Chondrocyte (in vitro differentiated cells): ENCODE measurements at regions not wholly inside any gene's neighbourhood (a gene's known extent, or its start where the extent isn't known, plus 50 kb on each side); places are given as distances from the start of the nearest gene placed in this dataset.
"Not testable (repeated sequence)": the region's sequence is repeated elsewhere in the genome, so short reads cannot be mapped to it uniquely, and the experiment has no call there.

Experiments
- DNase-seq: peaks from one replicate; pipeline ENCODE4 v3.0.0; 2021; ENCODE audit warnings: mixed read lengths, low spot score
- H3K27ac Mint-ChIP-seq: one replicate; pipeline ENCODE4 v1.8.0; 2021; ENCODE audit warnings: mild to moderate bottlenecking, moderate library complexity, mixed read lengths; ENCODE audit not compliant: unreplicated experiment
- H3K27me3 Mint-ChIP-seq: 2 replicates; pipeline ENCODE4 v1.8.0; 2021; ENCODE audit warnings: low read depth, mixed read lengths
- H3K36me3 Mint-ChIP-seq: 2 replicates; pipeline ENCODE4 v1.8.0; 2021; ENCODE audit warnings: low read depth, mixed read lengths
- H3K4me1 Mint-ChIP-seq: 2 replicates; pipeline ENCODE4 v1.8.0; 2021; ENCODE audit warnings: low read depth, mild to moderate bottlenecking, mixed read lengths
- H3K4me3 Mint-ChIP-seq: one replicate; pipeline ENCODE4 v1.8.0; 2021; ENCODE audit warnings: mild to moderate bottlenecking, moderate library complexity, mixed read lengths; ENCODE audit not compliant: unreplicated experiment
- H3K9me3 Mint-ChIP-seq: 2 replicates; pipeline ENCODE4 v1.8.0; 2021; ENCODE audit warnings: low read depth, mixed read lengths
- CTCF ChIP-seq: fragments of 200-600 bp; sonication (generic); IDR thresholded peaks from 2 replicates; pipeline ENCODE4 v1.5.0; 2021; ENCODE audit warnings: antibody characterized with exemption, mild to moderate bottlenecking, moderate library complexity

- no peak for TF ChIP-seq CTCF
- Mint-ChIP-seq H3K27ac (no peak overlapping the region), H3K27me3 (peaks cover 25% of the 10 kb centered on the region), H3K4me3 (no peak overlapping the region), H3K9me3 (peaks cover 10% of the 10 kb centered on the region), H3K36me3 (no peaks in the 10 kb centered on the region), H3K4me1 (no peaks in the 10 kb centered on the region)
- DNase-seq, result no peak
Measured at GRCh38 chr22:22986008-22986407, 84.3 kb upstream of the GNAZ start.

GRCh38 chr22:22986640-22987039, 83.7 kb upstream of the GNAZ start:
- Mint-ChIP-seq H3K36me3 (no peaks in the 10 kb centered on the region), H3K9me3 (peaks cover 8% of the 10 kb centered on the region), H3K27me3 (peaks cover 25% of the 10 kb centered on the region), H3K27ac (no peak overlapping the region), H3K4me3 (no peak overlapping the region), H3K4me1 (no peaks in the 10 kb centered on the region)
- no peak for DNase-seq
- no peak for TF ChIP-seq CTCF

GRCh38 chr22:22988150-22988549, 82.2 kb upstream of the GNAZ start:
- no peak overlapping the region for H3K4me3 Mint-ChIP-seq
- H3K4me1 Mint-ChIP-seq, result no peaks in the 10 kb centered on the region
- no peak for TF ChIP-seq CTCF
- no peaks in the 10 kb centered on the region for H3K36me3 Mint-ChIP-seq
- no peak overlapping the region for H3K27ac Mint-ChIP-seq
- H3K27me3 Mint-ChIP-seq, result peaks cover 26% of the 10 kb centered on the region
- no peak for DNase-seq
- H3K9me3 Mint-ChIP-seq, result peaks cover 3% of the 10 kb centered on the region

- no peaks in the 10 kb centered on the region for H3K4me1 Mint-ChIP-seq
- no peak overlapping the region for H3K4me3 Mint-ChIP-seq
- no peak overlapping the region for H3K27ac Mint-ChIP-seq
- H3K9me3 Mint-ChIP-seq, result peaks cover 3% of the 10 kb centered on the region
- no peak for TF ChIP-seq CTCF
- no peak for DNase-seq
- H3K36me3 Mint-ChIP-seq, result no peaks in the 10 kb centered on the region
- H3K27me3 Mint-ChIP-seq, result peaks cover 28% of the 10 kb centered on the region
Measured at GRCh38 chr22:22988785-22989184, 81.5 kb upstream of the GNAZ start.

- Mint-ChIP-seq H3K27ac (no peak overlapping the region), H3K4me1 (no peaks in the 10 kb centered on the region), H3K4me3 (no peak overlapping the region)
Measured at GRCh38 chr22:22989856-22990255, 80.5 kb upstream of the GNAZ start.

GRCh38 chr22:22990711-22991505, 79.4 kb upstream of the GNAZ start:
- not testable (repeated sequence) for H3K4me1 Mint-ChIP-seq, H3K27ac Mint-ChIP-seq, DNase-seq, H3K36me3 Mint-ChIP-seq, H3K4me3 Mint-ChIP-seq, H3K9me3 Mint-ChIP-seq
- H3K27me3 Mint-ChIP-seq, result peaks cover 29% of the 10 kb centered on the region

More at GRCh38 chr22:22989856-22990255, 80.5 kb upstream of the GNAZ start:
- Mint-ChIP-seq H3K27me3 (peaks cover 26% of the 10 kb centered on the region), H3K36me3 (no peaks in the 10 kb centered on the region), H3K9me3 (peaks cover 3% of the 10 kb centered on the region)
- no peak for DNase-seq
- TF ChIP-seq CTCF, result no peak
